ENCODE measurements at regions not wholly inside any gene's neighbourhood (a gene's known extent, or its start where the extent isn't known, plus 50 kb on each side); places are given as distances from the start of the nearest gene placed in this dataset.

- H3K4me3 ChIP-seq (ENCODE audit: control insufficient read depth in 1 of 7, extremely low read depth in 1 of 7, insufficient read depth in 4 of 7, low read depth in 2 of 7, low read length in 6 of 7): no peak overlapping the region
- peaks cover 6 to 83% (median 28%) of the 10 kb centered on the region in 5 experiments for H3K27me3 ChIP-seq (replicated peaks in 2 of 5; ENCODE audit: control insufficient read depth in 4 of 5, insufficient read depth in 5 of 5, low read length in 4 of 5)
- H3K27ac ChIP-seq (ENCODE audit: insufficient read depth in 1 of 2, low read depth in 1 of 2, low read length in 2 of 2, poor library complexity in 1 of 2, severe bottlenecking in 2 of 2): no peak overlapping the region
- no peaks in the 10 kb centered on the region for H3K36me3 ChIP-seq (ENCODE audit: control insufficient read depth in 4 of 4, insufficient read depth in 4 of 4, low read length in 3 of 4)
- POLR2A ChIA-PET: no interaction called here
- peaks cover 0 to 5% (median under 1%) of the 10 kb centered on the region in 4 experiments for H3K4me1 ChIP-seq (ENCODE audit: control extremely low read depth in 1 of 4, control insufficient read depth in 4 of 4, insufficient read depth in 4 of 4, low read length in 3 of 4)
- CTCF ChIA-PET: interaction anchor here (1.0 to 1.1 kb wide), 2 partner anchors 17 to 22 kb away, joined by 3 to 6 read pairs; no protein-coding TSS in a partner anchor
- H3K9me3 ChIP-seq (ENCODE audit: control extremely low read depth in 1 of 5, control insufficient read depth in 4 of 5, insufficient read depth in 2 of 5, low read depth in 1 of 5, low read length in 4 of 5): peaks cover 0 to 2% (median 0%) of the 10 kb centered on the region in 5 experiments
- 96% methylated on average over 4 of the region's 4 CpGs for WGBS (ENCODE audit: insufficient coverage)
- DNase-seq: no peak
Measured at GRCh38 chr11:43550714-43551113, 129.8 kb upstream of the HSD17B12 start.

- peaks cover 4 to 85% (median 39%) of the 10 kb centered on the region in 5 experiments for H3K27me3 ChIP-seq (replicated peaks in 2 of 5; ENCODE audit: control insufficient read depth in 4 of 5, insufficient read depth in 5 of 5, low read length in 4 of 5)
- H3K36me3 ChIP-seq (ENCODE audit: control insufficient read depth in 4 of 4, insufficient read depth in 4 of 4, low read length in 3 of 4): no peaks in the 10 kb centered on the region
- H3K27ac ChIP-seq (ENCODE audit: insufficient read depth in 1 of 2, low read depth in 1 of 2, low read length in 2 of 2, poor library complexity in 1 of 2, severe bottlenecking in 2 of 2): no peak overlapping the region
- H3K4me1 ChIP-seq (ENCODE audit: control extremely low read depth in 1 of 4, control insufficient read depth in 4 of 4, insufficient read depth in 4 of 4, low read length in 3 of 4): peaks cover 0 to 7% (median 2%) of the 10 kb centered on the region in 4 experiments
- H3K4me3 ChIP-seq (ENCODE audit: control insufficient read depth in 1 of 7, extremely low read depth in 1 of 7, insufficient read depth in 4 of 7, low read depth in 2 of 7, low read length in 6 of 7): no peak overlapping the region
- ChIA-PET CTCF (no interaction called here), POLR2A (no interaction called here)
- DNase-seq: no peak
- 61% methylated on average over 5 of the region's 6 CpGs for WGBS (ENCODE audit: insufficient coverage)
- no peaks in the 10 kb centered on the region for H3K9me3 ChIP-seq (ENCODE audit: control extremely low read depth in 1 of 5, control insufficient read depth in 4 of 5, insufficient read depth in 2 of 5, low read depth in 1 of 5, low read length in 4 of 5)
Measured at GRCh38 chr11:43554148-43554473, 126.4 kb upstream of the HSD17B12 start.

GRCh38 chr11:43555186-43555585 is 125.4 kb upstream of the HSD17B12 start:
- H3K27ac ChIP-seq (ENCODE audit: insufficient read depth in 1 of 2, low read depth in 1 of 2, low read length in 2 of 2, poor library complexity in 1 of 2, severe bottlenecking in 2 of 2): no peak overlapping the region
- H3K4me1 ChIP-seq (ENCODE audit: control extremely low read depth in 1 of 4, control insufficient read depth in 4 of 4, insufficient read depth in 4 of 4, low read length in 3 of 4): peaks cover 0 to 7% (median 2%) of the 10 kb centered on the region in 4 experiments
- ChIA-PET POLR2A (no interaction called here), CTCF (no interaction called here)
- no peaks in the 10 kb centered on the region for H3K9me3 ChIP-seq (ENCODE audit: control extremely low read depth in 1 of 5, control insufficient read depth in 4 of 5, insufficient read depth in 2 of 5, low read depth in 1 of 5, low read length in 4 of 5)
- H3K27me3 ChIP-seq (replicated peaks in 2 of 5; ENCODE audit: control insufficient read depth in 4 of 5, insufficient read depth in 5 of 5, low read length in 4 of 5): peaks cover 4 to 87% (median 41%) of the 10 kb centered on the region in 5 experiments
- no peak for DNase-seq
- H3K36me3 ChIP-seq (ENCODE audit: control insufficient read depth in 4 of 4, insufficient read depth in 4 of 4, low read length in 3 of 4): no peaks in the 10 kb centered on the region
- no peak overlapping the region for H3K4me3 ChIP-seq (ENCODE audit: control insufficient read depth in 1 of 7, extremely low read depth in 1 of 7, insufficient read depth in 4 of 7, low read depth in 2 of 7, low read length in 6 of 7)
- 100% methylated on average over 2 of the region's 3 CpGs for WGBS (ENCODE audit: insufficient coverage)

GRCh38 chr11:43555816-43556611 is 124.5 kb upstream of the HSD17B12 start:
- peaks cover 0 to 7% (median 2%) of the 10 kb centered on the region in 4 experiments for H3K4me1 ChIP-seq (ENCODE audit: control extremely low read depth in 1 of 4, control insufficient read depth in 4 of 4, insufficient read depth in 4 of 4, low read length in 3 of 4)
- DNase-seq: peak in 1 of 3 donors; percentile 16
- 9% methylated on average over 5 of the region's 14 CpGs for WGBS (ENCODE audit: insufficient coverage)
- H3K4me3 ChIP-seq (ENCODE audit: control insufficient read depth in 1 of 7, extremely low read depth in 1 of 7, insufficient read depth in 4 of 7, low read depth in 2 of 7, low read length in 6 of 7): no peak overlapping the region
- H3K27me3 ChIP-seq (replicated peaks in 2 of 5; ENCODE audit: control insufficient read depth in 4 of 5, insufficient read depth in 5 of 5, low read length in 4 of 5): peaks cover 2 to 87% (median 43%) of the 10 kb centered on the region in 5 experiments
- H3K9me3 ChIP-seq (ENCODE audit: control extremely low read depth in 1 of 5, control insufficient read depth in 4 of 5, insufficient read depth in 2 of 5, low read depth in 1 of 5, low read length in 4 of 5): no peaks in the 10 kb centered on the region
- CTCF ChIA-PET: interaction anchor here (0.9 kb wide), 1 partner anchor 42 kb away, joined by 4 read pairs; no protein-coding TSS in a partner anchor
- POLR2A ChIA-PET: no interaction called here
- H3K36me3 ChIP-seq (ENCODE audit: control insufficient read depth in 4 of 4, insufficient read depth in 4 of 4, low read length in 3 of 4): no peaks in the 10 kb centered on the region
- no peak overlapping the region for H3K27ac ChIP-seq (ENCODE audit: insufficient read depth in 1 of 2, low read depth in 1 of 2, low read length in 2 of 2, poor library complexity in 1 of 2, severe bottlenecking in 2 of 2)

- ChIA-PET POLR2A (no interaction called here), CTCF (interaction anchor here (0.7 to 2.3 kb wide), 5 partner anchors 10 to 586 kb away, joined by 3 to 10 read pairs (median 4); no protein-coding TSS in a partner anchor)
- DNase-seq: no peak
- H3K27ac ChIP-seq (ENCODE audit: insufficient read depth in 1 of 2, low read depth in 1 of 2, low read length in 2 of 2, poor library complexity in 1 of 2, severe bottlenecking in 2 of 2): no peak overlapping the region
- no peak overlapping the region for H3K4me3 ChIP-seq (ENCODE audit: control insufficient read depth in 1 of 7, extremely low read depth in 1 of 7, insufficient read depth in 4 of 7, low read depth in 2 of 7, low read length in 6 of 7)
- H3K4me1 ChIP-seq (ENCODE audit: control extremely low read depth in 1 of 4, control insufficient read depth in 4 of 4, insufficient read depth in 4 of 4, low read length in 3 of 4): peaks cover 0 to 7% (median 2%) of the 10 kb centered on the region in 4 experiments
- 12% methylated on average over 3 of the region's 10 CpGs for WGBS (ENCODE audit: insufficient coverage)
- H3K36me3 ChIP-seq (ENCODE audit: control insufficient read depth in 4 of 4, insufficient read depth in 4 of 4, low read length in 3 of 4): no peaks in the 10 kb centered on the region
- H3K9me3 ChIP-seq (ENCODE audit: control extremely low read depth in 1 of 5, control insufficient read depth in 4 of 5, insufficient read depth in 2 of 5, low read depth in 1 of 5, low read length in 4 of 5): no peaks in the 10 kb centered on the region
- H3K27me3 ChIP-seq (replicated peaks in 2 of 5; ENCODE audit: control insufficient read depth in 4 of 5, insufficient read depth in 5 of 5, low read length in 4 of 5): peaks cover 2 to 92% (median 40%) of the 10 kb centered on the region in 5 experiments
Measured at GRCh38 chr11:43556612-43557375, 123.7 kb upstream of the HSD17B12 start.

GRCh38 chr11:43557553-43558110 is 122.9 kb upstream of the HSD17B12 start:
- ChIA-PET CTCF (interaction anchor here (0.6 to 2.3 kb wide), 5 partner anchors 9 to 294 kb away, joined by 3 to 10 read pairs (median 4); no protein-coding TSS in a partner anchor), POLR2A (no interaction called here)
- H3K9me3 ChIP-seq (ENCODE audit: control extremely low read depth in 1 of 5, control insufficient read depth in 4 of 5, insufficient read depth in 2 of 5, low read depth in 1 of 5, low read length in 4 of 5): no peaks in the 10 kb centered on the region
- H3K36me3 ChIP-seq (ENCODE audit: control insufficient read depth in 4 of 4, insufficient read depth in 4 of 4, low read length in 3 of 4): no peaks in the 10 kb centered on the region
- peak in 2 of 3 donors; percentile 29 to 32 for DNase-seq
- H3K27ac ChIP-seq (ENCODE audit: insufficient read depth in 1 of 2, low read depth in 1 of 2, low read length in 2 of 2, poor library complexity in 1 of 2, severe bottlenecking in 2 of 2): no peak overlapping the region
- peaks cover 2 to 94% (median 38%) of the 10 kb centered on the region in 5 experiments for H3K27me3 ChIP-seq (replicated peaks in 2 of 5; ENCODE audit: control insufficient read depth in 4 of 5, insufficient read depth in 5 of 5, low read length in 4 of 5)
- peak overlapping the region in 1 of 7 experiments; percentile 36 for H3K4me3 ChIP-seq (ENCODE audit: control insufficient read depth in 1 of 7, extremely low read depth in 1 of 7, insufficient read depth in 4 of 7, low read depth in 2 of 7, low read length in 6 of 7)
- peaks cover 0 to 7% (median 2%) of the 10 kb centered on the region in 4 experiments for H3K4me1 ChIP-seq (ENCODE audit: control extremely low read depth in 1 of 4, control insufficient read depth in 4 of 4, insufficient read depth in 4 of 4, low read length in 3 of 4)
- WGBS (ENCODE audit: insufficient coverage): 8% methylated on average over 7 of the region's 13 CpGs

Data from common myeloid progenitor, CD34-positive (primary cell).